ENCODE measurements at regions not wholly inside any gene's neighbourhood (a gene's known extent, or its start where the extent isn't known, plus 50 kb on each side); places are given as distances from the start of the nearest gene placed in this dataset.

- TF ChIP-seq CTCF (IDR thresholded peaks at IDR 0.05) (no peak), POLR2A (IDR thresholded peaks at IDR 0.05) (no peak)
Measured at GRCh38 chr7:4523873-4524272, 158.2 kb upstream of the FOXK1 start.

Measured in Peyer's patch (tissue), 4 donors.